ENCODE measurements at regions not wholly inside any gene's neighbourhood (a gene's known extent, or its start where the extent isn't known, plus 50 kb on each side); places are given as distances from the start of the nearest gene placed in this dataset.

DNA sequence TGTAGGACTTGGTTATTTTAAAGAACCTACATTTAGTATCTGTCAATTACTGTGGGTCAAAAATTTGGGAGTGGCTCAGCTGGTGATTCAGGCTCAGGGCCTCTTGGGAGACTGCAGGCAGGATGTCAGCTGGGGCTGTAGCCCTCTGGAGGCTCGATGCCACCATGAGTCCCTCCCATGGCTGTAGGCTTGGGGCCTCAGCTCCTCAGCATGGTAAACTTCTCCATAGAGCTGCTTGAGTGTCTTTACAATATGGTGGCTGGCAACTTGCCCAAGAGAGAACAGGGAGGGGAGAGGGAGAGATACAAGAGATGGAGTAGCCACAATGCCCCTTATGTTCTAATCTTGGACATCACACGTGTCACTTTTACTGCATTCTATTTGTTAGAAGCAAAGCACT lies 470.4 kb downstream of the CDH26 start:
- Histone ChIP-seq H3K27me3 (ENCODE audit: control insufficient read depth, insufficient read depth, low read length) (no peaks in the 10 kb centered on the region), H3K4me1 (ENCODE audit: control insufficient read depth, insufficient read depth, low read length) (no peaks in the 10 kb centered on the region), H3K36me3 (ENCODE audit: control insufficient read depth, insufficient read depth, low read length) (no peaks in the 10 kb centered on the region), H3K4me3 (ENCODE audit: low read depth, low read length) (no peak overlapping the region), H3K27ac (ENCODE audit: low read depth, low read length) (no peak overlapping the region), H3K9me3 (ENCODE audit: control insufficient read depth, insufficient read depth, low read length) (no peaks in the 10 kb centered on the region)
- no peak for DNase-seq (ENCODE audit: low read depth in 4 of 6, low spot score in 6 of 6)
- 80% methylated on average over 1 of the region's 2 CpGs for WGBS (ENCODE audit: insufficient coverage)

DNA sequence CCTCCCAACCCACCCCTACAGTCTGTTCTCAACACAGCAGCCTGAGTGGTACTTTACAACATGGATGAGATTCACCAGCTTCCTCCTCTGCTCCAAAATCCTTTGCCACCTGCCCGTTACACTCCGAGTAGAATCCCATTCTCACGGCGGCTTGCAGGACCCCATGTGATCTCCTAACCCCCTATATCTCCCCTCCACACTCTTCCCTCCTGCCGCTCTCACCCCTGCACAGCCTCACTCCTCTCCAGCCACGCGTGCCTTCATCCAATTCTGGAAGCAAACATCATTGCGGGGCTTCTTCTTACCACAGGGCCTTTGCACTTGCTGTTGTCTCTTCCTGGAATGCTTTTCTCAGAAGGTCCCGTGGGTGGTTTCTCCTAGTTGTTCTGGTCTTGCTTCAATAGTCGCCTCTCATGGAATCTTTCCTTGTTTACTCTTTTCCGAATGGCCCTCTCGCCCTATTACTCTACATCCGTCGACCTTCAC lies 472.3 kb downstream of the CDH26 start:
- no peaks in the 10 kb centered on the region for H3K4me1 ChIP-seq (ENCODE audit: control insufficient read depth, insufficient read depth, low read length)
- no peak overlapping the region for H3K4me3 ChIP-seq (ENCODE audit: low read depth, low read length)

DNA sequence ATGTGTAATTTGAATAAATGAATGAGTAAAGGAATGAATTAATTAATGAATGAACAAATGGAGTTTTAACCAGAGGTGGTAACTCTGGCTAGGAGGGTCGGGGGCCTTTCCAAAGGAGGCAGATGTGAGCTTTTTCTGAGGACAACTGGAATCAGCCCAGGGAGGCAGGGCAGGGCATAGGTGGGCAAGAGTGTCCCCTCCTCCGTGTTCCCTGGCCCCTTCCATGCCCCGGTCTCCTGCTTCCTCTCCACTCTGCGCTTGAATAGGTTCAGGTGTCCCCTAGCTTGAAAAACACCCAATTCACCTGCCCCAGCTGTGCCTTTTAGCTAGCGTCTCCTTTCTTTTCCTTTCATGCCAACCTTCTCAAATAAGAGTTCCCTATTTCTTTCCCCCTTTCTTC lies 473.1 kb downstream of the CDH26 start:
- Histone ChIP-seq H3K4me1 (ENCODE audit: control insufficient read depth, insufficient read depth, low read length) (no peaks in the 10 kb centered on the region), H3K36me3 (ENCODE audit: control insufficient read depth, insufficient read depth, low read length) (no peaks in the 10 kb centered on the region), H3K9me3 (ENCODE audit: control insufficient read depth, insufficient read depth, low read length) (no peaks in the 10 kb centered on the region)

More for the DNA sequence above, 472.3 kb downstream of the CDH26 start:
- Histone ChIP-seq H3K27ac (ENCODE audit: low read depth, low read length) (no peak overlapping the region), H3K27me3 (ENCODE audit: control insufficient read depth, insufficient read depth, low read length) (no peaks in the 10 kb centered on the region), H3K9me3 (ENCODE audit: control insufficient read depth, insufficient read depth, low read length) (no peaks in the 10 kb centered on the region), H3K36me3 (ENCODE audit: control insufficient read depth, insufficient read depth, low read length) (no peaks in the 10 kb centered on the region)
- WGBS (ENCODE audit: insufficient coverage), result 95% methylated on average over 14 of the region's 14 CpGs
- DNase-seq (ENCODE audit: low read depth in 4 of 6, low spot score in 6 of 6), result no peak

DNA sequence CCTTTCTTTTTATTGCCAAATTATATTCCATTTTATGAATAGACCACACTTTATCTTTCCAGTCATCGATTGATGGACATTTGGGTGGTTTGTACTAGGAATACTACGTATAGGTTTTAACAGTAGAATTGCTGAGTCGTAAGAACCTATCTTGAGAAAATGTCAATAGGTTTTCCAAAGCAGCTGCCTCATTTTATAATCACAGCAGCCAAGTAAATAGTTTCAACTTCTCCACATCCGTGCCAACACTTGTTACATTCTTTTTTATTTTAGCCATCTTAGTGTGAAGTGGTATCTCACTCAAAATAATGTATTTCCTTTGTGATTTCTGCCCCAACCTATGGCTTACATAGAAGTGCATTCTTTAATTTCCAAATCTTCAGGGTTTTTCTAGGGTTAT lies 479.2 kb downstream of the CDH26 start:
- DNase-seq (ENCODE audit: low read depth in 4 of 6, low spot score in 6 of 6), result no peak
- no peak overlapping the region for H3K27ac ChIP-seq (ENCODE audit: low read depth, low read length)
- no peaks in the 10 kb centered on the region for H3K36me3 ChIP-seq (ENCODE audit: control insufficient read depth, insufficient read depth, low read length)
- no peaks in the 10 kb centered on the region for H3K27me3 ChIP-seq (ENCODE audit: control insufficient read depth, insufficient read depth, low read length)
- H3K4me1 ChIP-seq (ENCODE audit: control insufficient read depth, insufficient read depth, low read length), result no peaks in the 10 kb centered on the region
- peaks cover 2% of the 10 kb centered on the region for H3K9me3 ChIP-seq (ENCODE audit: control insufficient read depth, insufficient read depth, low read length)
- no peak overlapping the region for H3K4me3 ChIP-seq (ENCODE audit: low read depth, low read length)
- WGBS (ENCODE audit: insufficient coverage), result no CpG with 5 or more reads among the region's 4 CpGs

More for the DNA sequence above, 473.1 kb downstream of the CDH26 start:
- H3K27ac ChIP-seq (ENCODE audit: low read depth, low read length), result no peak overlapping the region
- H3K27me3 ChIP-seq (ENCODE audit: control insufficient read depth, insufficient read depth, low read length), result no peaks in the 10 kb centered on the region
- WGBS (ENCODE audit: insufficient coverage), result 69% methylated on average over 5 of the region's 5 CpGs
- no peak for DNase-seq (ENCODE audit: low read depth in 4 of 6, low spot score in 6 of 6)
- H3K4me3 ChIP-seq (ENCODE audit: low read depth, low read length), result no peak overlapping the region

DNA sequence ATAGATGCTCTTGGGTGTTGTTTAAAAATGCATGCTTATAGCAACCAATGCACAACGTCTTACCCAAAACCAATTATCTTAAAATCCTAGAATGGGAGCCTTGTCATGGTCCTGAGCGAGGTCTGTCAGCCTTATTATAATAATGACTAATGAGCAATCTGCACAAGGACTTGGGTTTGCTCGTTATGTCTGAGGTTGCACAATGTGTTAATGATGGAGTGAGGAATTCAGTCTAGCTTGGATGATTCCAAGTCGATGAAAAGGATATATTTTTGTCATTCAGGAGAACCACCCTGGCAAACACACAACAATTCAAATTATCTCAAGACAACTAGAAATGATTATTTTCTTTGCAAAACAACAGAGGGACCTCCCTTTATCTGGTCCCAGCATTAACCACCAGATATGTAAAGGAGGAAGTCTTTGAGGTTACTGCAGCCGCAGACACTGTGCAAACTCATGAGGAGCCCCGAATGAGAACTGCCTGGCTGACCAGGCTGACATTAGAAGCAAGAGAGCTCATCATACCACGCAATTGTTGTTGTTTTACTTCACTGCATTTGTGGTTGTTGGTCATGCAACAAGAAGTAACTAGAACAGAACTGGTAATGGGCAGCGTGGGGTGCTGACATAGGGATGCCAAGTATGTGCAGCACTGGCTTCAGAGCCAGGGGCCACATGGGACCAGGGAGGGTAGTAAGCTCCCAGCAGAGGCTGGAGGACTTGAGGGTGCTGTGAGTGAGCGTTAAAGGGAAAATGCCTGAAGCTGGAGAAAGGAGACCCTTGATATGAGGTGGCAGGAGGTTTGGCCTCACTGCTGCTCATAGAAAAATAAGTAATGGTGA lies 488.3 kb downstream of the CDH26 start:
- Histone ChIP-seq H3K4me3 (ENCODE audit: low read depth, low read length) (no peak overlapping the region), H3K27me3 (ENCODE audit: control insufficient read depth, insufficient read depth, low read length) (no peaks in the 10 kb centered on the region), H3K9me3 (ENCODE audit: control insufficient read depth, insufficient read depth, low read length) (peaks cover 2% of the 10 kb centered on the region), H3K36me3 (ENCODE audit: control insufficient read depth, insufficient read depth, low read length) (no peaks in the 10 kb centered on the region), H3K27ac (ENCODE audit: low read depth, low read length) (no peak overlapping the region), H3K4me1 (ENCODE audit: control insufficient read depth, insufficient read depth, low read length) (peaks cover 3% of the 10 kb centered on the region)
- WGBS (ENCODE audit: insufficient coverage), result 93% methylated on average over 6 of the region's 9 CpGs
- no peak for DNase-seq (ENCODE audit: low read depth in 4 of 6, low spot score in 6 of 6)

DNA sequence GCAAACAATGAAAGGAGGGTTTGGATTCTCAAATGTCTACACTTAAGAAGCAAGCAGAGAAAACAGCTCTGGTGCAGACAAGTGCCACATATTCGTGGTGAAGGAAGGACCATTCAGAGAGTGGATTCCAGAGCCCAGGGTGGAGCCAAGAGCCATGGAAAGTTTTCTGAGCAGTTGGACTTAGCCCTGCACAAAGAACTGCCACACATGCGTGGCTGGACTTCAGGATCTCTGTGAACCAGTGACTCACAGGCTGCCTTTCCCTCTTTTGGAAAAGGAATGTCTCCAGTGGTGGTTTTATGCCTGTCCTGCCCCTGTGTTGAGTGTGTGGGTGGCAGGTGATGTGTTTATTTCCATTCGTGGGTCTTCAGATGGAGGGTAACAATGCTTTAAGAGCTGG lies 489.5 kb downstream of the CDH26 start:
- no peaks in the 10 kb centered on the region for H3K36me3 ChIP-seq (ENCODE audit: control insufficient read depth, insufficient read depth, low read length)

DNA sequence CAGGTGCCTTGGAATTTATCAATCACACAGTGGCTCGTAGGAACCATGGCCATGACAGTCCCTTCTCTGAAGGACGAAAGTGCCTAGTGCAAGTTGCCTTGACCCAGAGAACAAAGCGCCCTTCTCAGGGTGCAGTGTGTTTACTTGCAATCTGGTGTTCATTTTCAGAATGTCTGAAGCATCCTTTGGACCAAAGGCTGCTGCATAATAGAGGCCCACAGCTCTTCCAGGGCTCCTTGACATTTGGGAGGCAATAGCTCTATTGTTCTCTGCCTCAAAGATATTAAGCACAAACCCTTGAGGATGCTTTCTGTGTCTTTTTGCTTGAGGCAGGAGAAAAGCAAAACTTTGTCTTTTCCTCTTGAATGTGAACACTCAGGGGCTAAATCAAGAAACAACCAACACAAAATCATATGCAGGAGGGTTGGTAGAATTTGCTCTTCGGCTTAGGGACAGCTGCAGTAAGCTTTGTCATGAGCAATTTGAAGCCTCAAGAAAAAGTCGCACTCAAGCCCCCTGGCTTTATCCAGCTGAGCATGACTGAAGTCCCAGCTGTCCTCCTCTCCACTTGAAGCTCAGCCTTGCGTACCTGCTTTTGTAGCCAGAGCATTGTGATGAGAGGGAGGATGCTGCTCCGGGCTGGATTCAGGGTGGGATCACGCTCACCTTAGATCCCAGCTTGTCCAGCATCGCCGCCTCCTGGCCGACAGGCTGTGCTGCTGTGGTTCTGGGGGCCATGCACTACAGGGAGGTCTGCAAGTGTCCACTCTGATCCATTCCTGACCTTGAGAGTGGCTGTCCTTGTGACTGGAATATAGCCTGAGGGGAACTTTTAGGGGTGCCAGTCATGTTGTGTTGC lies 495.4 kb downstream of the CDH26 start:
- peaks cover 14% of the 10 kb centered on the region for H3K4me1 ChIP-seq (ENCODE audit: control insufficient read depth, insufficient read depth, low read length)
- H3K4me3 ChIP-seq (ENCODE audit: low read depth, low read length), result no peak overlapping the region
- H3K9me3 ChIP-seq (ENCODE audit: control insufficient read depth, insufficient read depth, low read length), result no peaks in the 10 kb centered on the region
- peak in 1 of 6 donors; percentile 34 for DNase-seq (ENCODE audit: low read depth in 4 of 6, low spot score in 6 of 6)
- no peaks in the 10 kb centered on the region for H3K36me3 ChIP-seq (ENCODE audit: control insufficient read depth, insufficient read depth, low read length)
- WGBS (ENCODE audit: insufficient coverage), result 71% methylated on average over 10 of the region's 11 CpGs
- no peak overlapping the region for H3K27ac ChIP-seq (ENCODE audit: low read depth, low read length)
- H3K27me3 ChIP-seq (ENCODE audit: control insufficient read depth, insufficient read depth, low read length), result no peaks in the 10 kb centered on the region

More for the DNA sequence above, 489.5 kb downstream of the CDH26 start:
- Histone ChIP-seq H3K27me3 (ENCODE audit: control insufficient read depth, insufficient read depth, low read length) (no peaks in the 10 kb centered on the region), H3K27ac (ENCODE audit: low read depth, low read length) (no peak overlapping the region), H3K4me1 (ENCODE audit: control insufficient read depth, insufficient read depth, low read length) (peaks cover 3% of the 10 kb centered on the region), H3K9me3 (ENCODE audit: control insufficient read depth, insufficient read depth, low read length) (no peaks in the 10 kb centered on the region), H3K4me3 (ENCODE audit: low read depth, low read length) (no peak overlapping the region)
- no peak for DNase-seq (ENCODE audit: low read depth in 4 of 6, low spot score in 6 of 6)
- 69% methylated on average over 3 of the region's 3 CpGs for WGBS (ENCODE audit: insufficient coverage)

DNA sequence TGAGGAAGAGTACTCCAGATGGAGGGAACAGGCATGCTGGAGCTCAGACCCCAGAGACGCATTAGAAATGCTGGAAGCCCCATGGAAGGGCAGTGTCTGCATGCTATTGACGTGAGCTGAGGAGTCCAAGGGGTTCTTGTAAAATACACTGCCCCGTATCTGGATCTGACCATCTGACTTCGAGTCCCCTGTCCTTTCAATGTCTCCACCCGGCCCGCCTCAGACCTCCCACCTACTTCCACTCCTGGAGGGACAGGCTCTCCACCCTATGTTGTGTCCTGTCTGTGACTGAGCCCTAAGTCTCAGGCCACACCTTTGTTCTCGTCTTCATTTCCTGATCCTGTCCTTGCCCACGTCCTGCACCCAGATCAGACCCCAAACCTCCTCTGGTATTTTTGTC lies 496.3 kb downstream of the CDH26 start:
- no peak overlapping the region for H3K27ac ChIP-seq (ENCODE audit: low read depth, low read length)
- no peaks in the 10 kb centered on the region for H3K36me3 ChIP-seq (ENCODE audit: control insufficient read depth, insufficient read depth, low read length)
- H3K4me1 ChIP-seq (ENCODE audit: control insufficient read depth, insufficient read depth, low read length), result peaks cover 11% of the 10 kb centered on the region
- H3K27me3 ChIP-seq (ENCODE audit: control insufficient read depth, insufficient read depth, low read length), result no peaks in the 10 kb centered on the region
- H3K9me3 ChIP-seq (ENCODE audit: control insufficient read depth, insufficient read depth, low read length), result no peaks in the 10 kb centered on the region
- WGBS (ENCODE audit: insufficient coverage), result 95% methylated on average over 8 of the region's 8 CpGs
- no peak for DNase-seq (ENCODE audit: low read depth in 4 of 6, low spot score in 6 of 6)
- H3K4me3 ChIP-seq (ENCODE audit: low read depth, low read length), result no peak overlapping the region

DNA sequence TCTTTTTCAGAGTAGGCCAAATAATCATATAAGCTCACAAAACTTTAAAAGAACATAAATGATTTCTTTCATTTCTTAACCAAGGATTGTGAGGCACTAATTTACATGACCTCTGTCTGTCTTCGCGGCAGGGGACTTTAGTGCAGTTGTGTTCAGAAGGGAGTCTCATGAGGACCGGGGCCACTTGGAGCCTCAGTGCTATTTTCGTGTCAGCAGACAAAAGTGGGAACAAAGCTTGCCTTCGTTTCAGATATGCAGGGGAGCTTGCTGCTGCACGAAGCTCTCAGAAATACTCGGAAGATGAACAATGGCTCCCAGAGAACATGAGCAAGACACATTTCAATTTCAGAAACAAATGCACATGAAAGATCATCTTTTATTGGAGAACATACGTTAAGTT lies 497.0 kb downstream of the CDH26 start:
- no peak for DNase-seq (ENCODE audit: low read depth in 4 of 6, low spot score in 6 of 6)
- Histone ChIP-seq H3K4me3 (ENCODE audit: low read depth, low read length) (no peak overlapping the region), H3K27ac (ENCODE audit: low read depth, low read length) (no peak overlapping the region), H3K9me3 (ENCODE audit: control insufficient read depth, insufficient read depth, low read length) (no peaks in the 10 kb centered on the region), H3K4me1 (ENCODE audit: control insufficient read depth, insufficient read depth, low read length) (peaks cover 11% of the 10 kb centered on the region), H3K27me3 (ENCODE audit: control insufficient read depth, insufficient read depth, low read length) (no peaks in the 10 kb centered on the region), H3K36me3 (ENCODE audit: control insufficient read depth, insufficient read depth, low read length) (no peaks in the 10 kb centered on the region)
- WGBS (ENCODE audit: insufficient coverage), result 52% methylated on average over 8 of the region's 8 CpGs
